Activated T-helper 17 cell treated with anti-CD3 and anti-CD28 coated beads, Interleukin-2, amount 50 U/mL, for 72 hours (primary cell): ENCODE measurements at regions not wholly inside any gene's neighbourhood (a gene's known extent, or its start where the extent isn't known, plus 50 kb on each side); places are given as distances from the start of the nearest gene placed in this dataset.
A peak's percentile ranks its signal among the peaks of the same experiment; 100 is the strongest.

Experiments used
- ATAC-seq: fragments of 150-1000 bp; cut with Tn5 transposase; replicated peaks from 2 replicates; pipeline ENCODE4 v1.10.0; 2021; ENCODE audit warnings: mild to moderate bottlenecking, moderate library complexity
- H3K27ac Mint-ChIP-seq: one replicate; pipeline ENCODE4 v1.8.0; 2022; ENCODE audit warnings: mixed read lengths
- H3K27me3 Mint-ChIP-seq: one replicate; pipeline ENCODE4 v1.8.0; 2022; ENCODE audit warnings: mixed read lengths
- H3K36me3 Mint-ChIP-seq: one replicate; pipeline ENCODE4 v1.8.0; 2022; ENCODE audit warnings: low read depth, mild to moderate bottlenecking, mixed read lengths
- H3K4me1 Mint-ChIP-seq: one replicate; pipeline ENCODE4 v1.8.0; 2022; ENCODE audit warnings: mixed read lengths
- H3K4me3 Mint-ChIP-seq: one replicate; pipeline ENCODE4 v1.8.0; 2022; ENCODE audit warnings: mild to moderate bottlenecking, mixed read lengths
- H3K9me3 Mint-ChIP-seq: one replicate; pipeline ENCODE4 v1.8.0; 2022; ENCODE audit warnings: mixed read lengths

- ATAC-seq, result no peak
- Mint-ChIP-seq H3K36me3 (no peaks in the 10 kb centered on the region), H3K27me3 (no peaks in the 10 kb centered on the region), H3K27ac (no peak overlapping the region), H3K9me3 (no peaks in the 10 kb centered on the region), H3K4me3 (no peak overlapping the region), H3K4me1 (peaks cover 5% of the 10 kb centered on the region)
Observed at GRCh38 chr6:166749666-166750065, 122.6 kb upstream of the RPS6KA2 start.

- H3K27me3 Mint-ChIP-seq, result no peaks in the 10 kb centered on the region
- no peak overlapping the region for H3K27ac Mint-ChIP-seq
- H3K4me1 Mint-ChIP-seq, result peaks cover 5% of the 10 kb centered on the region
- H3K36me3 Mint-ChIP-seq, result no peaks in the 10 kb centered on the region
- H3K4me3 Mint-ChIP-seq, result no peak overlapping the region
- H3K9me3 Mint-ChIP-seq, result no peaks in the 10 kb centered on the region
- ATAC-seq, result no peak
Observed at GRCh38 chr6:166747644-166748595, 120.9 kb upstream of the RPS6KA2 start.

- Mint-ChIP-seq H3K36me3 (no peaks in the 10 kb centered on the region), H3K27ac (no peak overlapping the region), H3K4me3 (no peak overlapping the region), H3K27me3 (no peaks in the 10 kb centered on the region), H3K9me3 (no peaks in the 10 kb centered on the region), H3K4me1 (peaks cover 5% of the 10 kb centered on the region)
- no peak for ATAC-seq
Observed at GRCh38 chr6:166745801-166746668, 119.0 kb upstream of the RPS6KA2 start.

GRCh38 chr6:166744223-166745134 is 117.4 kb upstream of the RPS6KA2 start:
- Mint-ChIP-seq H3K4me3 (no peak overlapping the region), H3K9me3 (no peaks in the 10 kb centered on the region), H3K36me3 (no peaks in the 10 kb centered on the region), H3K27ac (no peak overlapping the region), H3K27me3 (no peaks in the 10 kb centered on the region), H3K4me1 (no peaks in the 10 kb centered on the region)
- no peak for ATAC-seq

- Mint-ChIP-seq H3K27ac (no peak overlapping the region), H3K9me3 (no peaks in the 10 kb centered on the region)
Observed at GRCh38 chr6:166743406-166744222, 116.6 kb upstream of the RPS6KA2 start.

GRCh38 chr6:166742981-166743380 is 115.9 kb upstream of the RPS6KA2 start:
- Mint-ChIP-seq H3K9me3 (no peaks in the 10 kb centered on the region), H3K27me3 (no peaks in the 10 kb centered on the region), H3K27ac (no peak overlapping the region), H3K36me3 (no peaks in the 10 kb centered on the region), H3K4me3 (no peak overlapping the region), H3K4me1 (no peaks in the 10 kb centered on the region)
- ATAC-seq, result no peak

More at GRCh38 chr6:166743406-166744222, 116.6 kb upstream of the RPS6KA2 start:
- H3K36me3 Mint-ChIP-seq, result no peaks in the 10 kb centered on the region
- H3K27me3 Mint-ChIP-seq, result no peaks in the 10 kb centered on the region
- H3K4me1 Mint-ChIP-seq, result no peaks in the 10 kb centered on the region
- no peak overlapping the region for H3K4me3 Mint-ChIP-seq
- no peak for ATAC-seq

- ATAC-seq, result peak; percentile 35
- no peaks in the 10 kb centered on the region for H3K27me3 Mint-ChIP-seq
- H3K36me3 Mint-ChIP-seq, result no peaks in the 10 kb centered on the region
- no peaks in the 10 kb centered on the region for H3K4me1 Mint-ChIP-seq
- no peak overlapping the region for H3K27ac Mint-ChIP-seq
- H3K4me3 Mint-ChIP-seq, result no peak overlapping the region
- H3K9me3 Mint-ChIP-seq, result no peaks in the 10 kb centered on the region
Observed at GRCh38 chr6:166739976-166740318, 112.9 kb upstream of the RPS6KA2 start.

- Mint-ChIP-seq H3K4me3 (no peak overlapping the region), H3K9me3 (no peaks in the 10 kb centered on the region), H3K36me3 (no peaks in the 10 kb centered on the region), H3K4me1 (no peaks in the 10 kb centered on the region), H3K27me3 (no peaks in the 10 kb centered on the region), H3K27ac (no peak overlapping the region)
- ATAC-seq, result no peak
Observed at GRCh38 chr6:166739117-166739975, 112.3 kb upstream of the RPS6KA2 start.

- no peaks in the 10 kb centered on the region for H3K9me3 Mint-ChIP-seq
- no peak overlapping the region for H3K27ac Mint-ChIP-seq
- H3K36me3 Mint-ChIP-seq, result no peaks in the 10 kb centered on the region
- no peak for ATAC-seq
- H3K4me3 Mint-ChIP-seq, result no peak overlapping the region
- no peaks in the 10 kb centered on the region for H3K27me3 Mint-ChIP-seq
- H3K4me1 Mint-ChIP-seq, result no peaks in the 10 kb centered on the region
Observed at GRCh38 chr6:166738386-166739116, 111.5 kb upstream of the RPS6KA2 start.

GRCh38 chr6:166737261-166737660 is 110.2 kb upstream of the RPS6KA2 start:
- H3K9me3 Mint-ChIP-seq, result no peaks in the 10 kb centered on the region
- no peaks in the 10 kb centered on the region for H3K4me1 Mint-ChIP-seq
- H3K27me3 Mint-ChIP-seq, result no peaks in the 10 kb centered on the region
- H3K27ac Mint-ChIP-seq, result no peak overlapping the region
- H3K4me3 Mint-ChIP-seq, result no peak overlapping the region
- no peaks in the 10 kb centered on the region for H3K36me3 Mint-ChIP-seq
- no peak for ATAC-seq

GRCh38 chr6:166736634-166737033 is 109.6 kb upstream of the RPS6KA2 start:
- Mint-ChIP-seq H3K27ac (no peak overlapping the region), H3K9me3 (no peaks in the 10 kb centered on the region), H3K4me3 (no peak overlapping the region), H3K36me3 (no peaks in the 10 kb centered on the region), H3K27me3 (no peaks in the 10 kb centered on the region), H3K4me1 (no peaks in the 10 kb centered on the region)
- no peak for ATAC-seq

- H3K4me3 Mint-ChIP-seq, result no peak overlapping the region
- no peaks in the 10 kb centered on the region for H3K36me3 Mint-ChIP-seq
- no peak overlapping the region for H3K27ac Mint-ChIP-seq
- no peaks in the 10 kb centered on the region for H3K4me1 Mint-ChIP-seq
- H3K27me3 Mint-ChIP-seq, result no peaks in the 10 kb centered on the region
- ATAC-seq, result no peak
- no peaks in the 10 kb centered on the region for H3K9me3 Mint-ChIP-seq
Observed at GRCh38 chr6:166733900-166734299, 106.8 kb upstream of the RPS6KA2 start.
